Fibroblast of pulmonary artery (primary cell): ENCODE measurements at regions not wholly inside any gene's neighbourhood (a gene's known extent, or its start where the extent isn't known, plus 50 kb on each side); places are given as distances from the start of the nearest gene placed in this dataset.

ENCODE experiments used
- DNase-seq: peaks from one replicate; pipeline ENCODE4 v3.0.0-alpha.2; 2010; ENCODE audit warnings: low read depth
- H3K4me3 ChIP-seq: replicated peaks from 2 replicates; pipeline ENCODE4 v1.5.1; 2011; ENCODE audit warnings: low read depth, mild to moderate bottlenecking, control low read depth, low read length, moderate library complexity
- TF ChIP-seq, protein P1 (sequence below): IDR thresholded peaks from 2 replicates; pipeline ENCODE4 v1.5.1; 2011; ENCODE audit warnings: mild to moderate bottlenecking, control low read depth, low read length, inconsistent platforms; ENCODE audit errors: missing control alignments

DNA sequence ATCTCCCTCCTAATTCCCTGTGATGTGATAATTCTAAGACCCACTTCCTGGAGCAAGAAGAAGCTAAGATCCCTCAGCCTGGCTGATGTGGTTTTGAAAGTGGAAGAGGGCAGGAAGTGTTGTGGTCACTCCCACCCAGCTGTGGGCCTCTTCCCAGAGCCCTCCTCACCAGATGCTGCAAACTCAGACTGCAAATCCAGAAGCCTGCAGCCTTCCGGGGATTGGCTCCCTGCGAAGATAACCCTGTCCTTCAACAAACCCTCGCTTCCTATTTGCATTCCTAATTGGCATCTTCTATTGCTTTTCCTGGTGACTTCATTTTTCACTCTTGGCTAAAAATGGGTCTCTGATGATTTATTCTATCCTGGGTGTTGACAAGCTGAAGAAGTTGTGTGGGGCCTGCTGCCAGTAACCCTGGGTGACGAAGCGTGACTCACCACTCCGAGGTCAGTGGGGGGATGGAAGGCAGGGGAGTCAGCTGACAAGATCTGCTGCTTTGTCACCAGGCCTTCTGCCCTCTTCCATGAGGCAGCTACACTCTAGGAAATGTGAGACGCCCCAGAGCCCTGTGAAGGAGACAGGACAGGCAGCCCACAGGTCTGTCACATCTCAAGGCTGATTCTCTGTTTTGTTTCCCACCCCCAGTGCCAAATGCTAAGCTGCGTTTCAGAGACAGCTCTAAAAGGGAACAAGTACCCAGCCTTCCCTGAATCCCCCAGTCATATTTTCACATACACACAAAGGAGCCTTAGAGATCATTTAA lies 99.7 kb upstream of the LIPC start:
- no peak overlapping the region for H3K4me3 ChIP-seq
- TF ChIP-seq, protein P1, sequence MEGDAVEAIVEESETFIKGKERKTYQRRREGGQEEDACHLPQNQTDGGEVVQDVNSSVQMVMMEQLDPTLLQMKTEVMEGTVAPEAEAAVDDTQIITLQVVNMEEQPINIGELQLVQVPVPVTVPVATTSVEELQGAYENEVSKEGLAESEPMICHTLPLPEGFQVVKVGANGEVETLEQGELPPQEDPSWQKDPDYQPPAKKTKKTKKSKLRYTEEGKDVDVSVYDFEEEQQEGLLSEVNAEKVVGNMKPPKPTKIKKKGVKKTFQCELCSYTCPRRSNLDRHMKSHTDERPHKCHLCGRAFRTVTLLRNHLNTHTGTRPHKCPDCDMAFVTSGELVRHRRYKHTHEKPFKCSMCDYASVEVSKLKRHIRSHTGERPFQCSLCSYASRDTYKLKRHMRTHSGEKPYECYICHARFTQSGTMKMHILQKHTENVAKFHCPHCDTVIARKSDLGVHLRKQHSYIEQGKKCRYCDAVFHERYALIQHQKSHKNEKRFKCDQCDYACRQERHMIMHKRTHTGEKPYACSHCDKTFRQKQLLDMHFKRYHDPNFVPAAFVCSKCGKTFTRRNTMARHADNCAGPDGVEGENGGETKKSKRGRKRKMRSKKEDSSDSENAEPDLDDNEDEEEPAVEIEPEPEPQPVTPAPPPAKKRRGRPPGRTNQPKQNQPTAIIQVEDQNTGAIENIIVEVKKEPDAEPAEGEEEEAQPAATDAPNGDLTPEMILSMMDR = no peak
- peak; percentile 100 for DNase-seq

GRCh38 chr15:58332676-58333400 lies 99.0 kb upstream of the LIPC start:
- H3K4me3 ChIP-seq = no peak overlapping the region
- DNase-seq = peak; percentile 41
- TF ChIP-seq, protein P1 = no peak

GRCh38 chr15:58334803-58335202 lies 97.0 kb upstream of the LIPC start:
- no peak for DNase-seq
- H3K4me3 ChIP-seq = no peak overlapping the region
- TF ChIP-seq, protein P1 = no peak

DNA sequence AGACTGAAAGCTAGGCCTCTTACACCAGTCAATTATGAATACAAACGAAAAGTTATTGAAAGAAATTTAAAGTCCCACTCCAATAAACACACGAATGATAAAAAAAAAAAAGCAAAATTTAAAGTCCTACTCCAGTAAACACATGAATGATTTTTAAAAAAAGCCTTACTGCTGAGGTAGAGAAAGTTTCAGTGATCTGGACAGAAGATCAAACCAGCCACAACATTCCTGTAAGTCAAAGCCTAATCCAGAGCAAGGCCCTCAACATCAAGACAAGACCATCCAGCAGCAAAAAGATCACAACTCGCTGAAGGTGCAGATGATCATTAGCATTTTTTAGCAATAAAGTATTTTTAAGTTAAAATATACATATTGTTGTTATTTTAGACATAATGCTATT lies 95.6 kb upstream of the LIPC start:
- TF ChIP-seq, protein P1 = no peak
- no peak overlapping the region for H3K4me3 ChIP-seq
- DNase-seq = no peak

DNA sequence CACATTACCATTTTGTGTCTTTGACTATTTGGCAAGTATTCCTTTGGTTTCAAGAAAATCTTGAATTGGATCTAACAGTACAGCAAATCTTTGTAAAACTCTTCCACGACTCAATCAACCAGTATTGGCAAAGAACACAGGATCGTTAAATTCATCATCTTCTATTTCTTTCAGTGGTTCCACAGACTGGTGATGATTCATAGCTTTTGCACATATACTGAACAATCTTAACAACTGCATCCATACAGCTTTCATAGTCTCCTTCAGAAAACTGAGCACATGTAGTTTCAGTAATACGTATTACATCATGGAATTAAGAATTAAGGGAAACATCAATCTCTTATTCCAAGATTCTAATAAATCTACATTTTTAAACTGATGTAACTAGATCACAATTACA lies 91.6 kb upstream of the LIPC start:
- peak; percentile 14 for DNase-seq
- TF ChIP-seq, protein P1 = no peak
- H3K4me3 ChIP-seq = no peak overlapping the region

GRCh38 chr15:58342508-58342907 lies 89.3 kb upstream of the LIPC start:
- TF ChIP-seq, protein P1 = no peak
- DNase-seq = no peak
- H3K4me3 ChIP-seq = no peak overlapping the region
